HepG2 (cell line): ENCODE measurements at regions not wholly inside any gene's neighbourhood (a gene's known extent, or its start where the extent isn't known, plus 50 kb on each side); places are given as distances from the start of the nearest gene placed in this dataset.

Experiments
- ATAC-seq: fragments of 200-7000 bp; cut with Tn5 transposase; 3 replicates; pipeline ENCODE4 v1.9.1; 2020; ENCODE audit warnings: mild to moderate bottlenecking, moderate library complexity
- BruUV-seq: library from RNA; stranded (reverse); fragments of 400-500 nt; replicated peaks from 2 replicates; lab custom pipeline; 2021; lab: Mats Ljungman, UMichigan
- CTCF ChIA-PET: fragments of 300-600 bp; formaldehyde crosslinking; extraction: SDS; loops from one replicate; lab custom pipeline; 2021; ENCODE audit warnings: low total read pairs, inconsistent platforms, low intra/inter-chr PET ratio; lab: Yijun Ruan, JAX
- POLR2A ChIA-PET: fragments of 350-600 bp; sonication (Branson Sonifier 250); formaldehyde crosslinking; loops from one replicate; lab custom pipeline; 2020; ENCODE audit warnings: antibody characterized with exemption, inconsistent platforms; lab: Yijun Ruan, JAX
- DNase-seq: peaks from one replicate; pipeline ENCODE4 v3.0.0-alpha.2; 2015; ENCODE audit warnings: low spot score
- FAIRE-seq: peaks from 3 replicates; lab custom pipeline; 2011; peaks lifted over from hg19 to GRCh38; lab: Jason Lieb, UNC
- H2AFZ ChIP-seq: one replicate; pipeline ENCODE4 v1.6.1; 2011; ENCODE audit warnings: low read length, inconsistent platforms
- H3K27ac ChIP-seq: fragments of 300-600 bp; 3 replicates; pipeline ENCODE4 v1.8.0; 2011; ENCODE audit warnings: mixed run types, mild to moderate bottlenecking, mixed read lengths, low read length, inconsistent platforms; ENCODE audit not compliant: insufficient read depth; ENCODE audit errors: extremely low read length
- H3K27me3 ChIP-seq, 2 experiments: fragments of 200-600 bp in 1 of 2; 2 replicates in 1 of 2; 3 replicates in 1 of 2; pipeline versions ENCODE4 v1.6.0 to v1.8.0; 2011; ENCODE audit warnings: low read length in 2 of 2, mild to moderate bottlenecking in 2 of 2, moderate library complexity in 2 of 2, inconsistent platforms in 1 of 2; ENCODE audit not compliant: insufficient read depth in 2 of 2, control insufficient read depth in 1 of 2
- H3K36me3 ChIP-seq, 2 experiments: fragments of 200-600 bp in 1 of 2; replicated peaks in 1 of 2; 2 replicates in 1 of 2; 3 replicates in 1 of 2; pipeline versions ENCODE4 v1.5.1 to v1.8.0; 2011; ENCODE audit warnings: low read length in 2 of 2, inconsistent platforms in 1 of 2; ENCODE audit not compliant: insufficient read depth in 2 of 2, control insufficient read depth in 1 of 2
- H3K4me1 ChIP-seq: 2 replicates; pipeline ENCODE4 v1.5.1; 2012; ENCODE audit warnings: low read length, inconsistent platforms; ENCODE audit not compliant: insufficient read depth
- H3K4me2 ChIP-seq: 2 replicates; pipeline ENCODE4 v1.6.0; 2011; ENCODE audit warnings: low read depth, low read length, inconsistent platforms
- H3K4me3 ChIP-seq, 3 experiments: fragments of 200-600 bp in 1 of 3; sonication (generic), shearing (Covaris generic) in 1 of 3; replicated peaks in 1 of 3; 2 replicates each; pipeline ENCODE4 v1.5.1; 2011 to 2016; ENCODE audit warnings: low read length in 3 of 3, inconsistent platforms in 2 of 3, low read depth in 2 of 3, mild to moderate bottlenecking in 2 of 3, control low read depth in 1 of 3, mixed read lengths in 1 of 3; ENCODE audit not compliant: insufficient read depth in 1 of 3
- H3K79me2 ChIP-seq: one replicate; pipeline ENCODE4 v1.6.1; 2011; ENCODE audit warnings: low read length, inconsistent platforms; ENCODE audit not compliant: insufficient read depth
- H3K9ac ChIP-seq: 2 replicates; pipeline ENCODE4 v1.6.0; 2011; ENCODE audit warnings: mild to moderate bottlenecking, low read depth, low read length, inconsistent platforms; ENCODE audit not compliant: insufficient read depth
- H3K9me3 ChIP-seq: 2 replicates; pipeline ENCODE4 v1.5.1; 2012; ENCODE audit warnings: mild to moderate bottlenecking, low read length
- H4K20me1 ChIP-seq: 2 replicates; pipeline ENCODE4 v1.6.0; 2011; ENCODE audit warnings: inconsistent platforms, mild to moderate bottlenecking, low read length, moderate library complexity; ENCODE audit not compliant: insufficient read depth
- ATF1 ChIP-seq: IDR thresholded peaks from 2 replicates; pipeline ENCODE4 v1.6.1; 2016; ENCODE audit warnings: mild to moderate bottlenecking, control low read depth
- BORCS8-MEF2B ChIP-seq: sonication (generic); formaldehyde crosslinking; IDR thresholded peaks from 2 replicates; pipeline ENCODE4 v1.8.0; 2022; ENCODE audit warnings: mild to moderate bottlenecking, missing genetic modification reagents
- CC2D1A ChIP-seq: sonication (generic); formaldehyde crosslinking; IDR thresholded peaks from 2 replicates; pipeline ENCODE4 v1.8.1; 2023; ENCODE audit warnings: mild to moderate bottlenecking, missing genetic modification reagents
- DNMT3B ChIP-seq: conservative IDR thresholded peaks from 2 replicates; pipeline ENCODE4 v1.6.1; 2016; ENCODE audit warnings: missing biosample characterization, control low read depth
- HHEX ChIP-seq: IDR thresholded peaks from 2 replicates; pipeline ENCODE4 v1.6.1; 2016; ENCODE audit warnings: control low read depth
- MED1 ChIP-seq: sonication (generic); formaldehyde crosslinking; IDR thresholded peaks from 2 replicates; pipeline ENCODE4 v1.4.0; 2020; ENCODE audit warnings: missing genetic modification reagents
- MIER2 ChIP-seq: IDR thresholded peaks from 2 replicates; pipeline ENCODE4 v1.6.1; 2016; ENCODE audit warnings: missing biosample characterization, missing genetic modification reagents
- PHF5A ChIP-seq: IDR thresholded peaks from one replicate; pipeline ENCODE4 v1.6.1; 2018; ENCODE audit warnings: low read depth, missing genetic modification reagents; ENCODE audit not compliant: unreplicated experiment
- SALL2 ChIP-seq: sonication (generic); formaldehyde crosslinking; IDR thresholded peaks from 2 replicates; pipeline ENCODE4 v1.8.1; 2023; ENCODE audit warnings: mild to moderate bottlenecking, missing genetic modification reagents, inconsistent platforms
- SMARCE1 ChIP-seq: fragments of 450-650 bp; IDR thresholded peaks from 2 replicates; pipeline ENCODE4 v1.6.1; 2017; ENCODE audit warnings: borderline replicate concordance
- ZKSCAN8 ChIP-seq: IDR thresholded peaks from 2 replicates; pipeline ENCODE4 v1.6.1; 2016; ENCODE audit warnings: borderline replicate concordance, missing genetic modification reagents, missing compliant biosample characterization
- ZNF17 ChIP-seq: sonication (generic); formaldehyde crosslinking; IDR thresholded peaks from 2 replicates; pipeline ENCODE4 v1.5.0; 2020; ENCODE audit warnings: mild to moderate bottlenecking, missing genetic modification reagents
- whole genome bisulfite sequencing: methylation state at CpG from one replicate; pipeline ENCODE4 v1.1.6; 2017; ENCODE audit warnings: low lambda C conversion rate; 5-methylcytosine and 5-hydroxymethylcytosine counted together
- in situ Hi-C: cut with HindIII; loops from 2 replicates; pipeline ENCODE4 v1.10.0; 2017; ENCODE audit warnings: low pct_unique_long_range_greater_than_20kb; ENCODE audit not compliant: extremely low pct_ligation_motif_present
- intact Hi-C: fragments of 100-400 bp; cut with micrococcal nuclease; formaldehyde crosslinking; loops from one replicate; pipeline ENCODE4 v1.10.0; 2022; ENCODE audit not compliant: unreplicated experiment
- TF ChIP-seq, protein P1 (sequence below): sonication (generic); formaldehyde crosslinking; IDR thresholded peaks from 2 replicates; pipeline ENCODE4 v1.4.0; 2020; ENCODE audit warnings: missing genetic modification reagents
- TF ChIP-seq, protein P2 (sequence below): IDR thresholded peaks from 2 replicates; pipeline ENCODE4 v1.6.1; 2016; ENCODE audit warnings: mild to moderate bottlenecking, missing biosample characterization, missing genetic modification reagents
- TF ChIP-seq, protein P3 (sequence below): sonication (generic); formaldehyde crosslinking; IDR thresholded peaks from 2 replicates; pipeline ENCODE4 v1.4.0; 2020; ENCODE audit warnings: missing genetic modification reagents
- TF ChIP-seq, protein P4 (sequence below): sonication (generic); formaldehyde crosslinking; IDR thresholded peaks from 2 replicates; pipeline ENCODE4 v1.5.0; 2020; ENCODE audit warnings: missing genetic modification reagents
- TF ChIP-seq, protein P5 (sequence below): IDR thresholded peaks from 2 replicates; pipeline ENCODE4 v1.6.1; 2016; ENCODE audit warnings: low read depth, borderline replicate concordance
- TF ChIP-seq, protein P6 (sequence below): sonication (generic); formaldehyde crosslinking; IDR thresholded peaks from 2 replicates; pipeline ENCODE4 v1.4.0; 2020; ENCODE audit warnings: missing genetic modification reagents
- TF ChIP-seq, protein P7 (sequence below): sonication (generic); formaldehyde crosslinking; IDR thresholded peaks from 2 replicates; pipeline ENCODE4 v1.9.0; 2021; ENCODE audit warnings: missing genetic modification reagents, mild to moderate bottlenecking, borderline replicate concordance

DNA sequence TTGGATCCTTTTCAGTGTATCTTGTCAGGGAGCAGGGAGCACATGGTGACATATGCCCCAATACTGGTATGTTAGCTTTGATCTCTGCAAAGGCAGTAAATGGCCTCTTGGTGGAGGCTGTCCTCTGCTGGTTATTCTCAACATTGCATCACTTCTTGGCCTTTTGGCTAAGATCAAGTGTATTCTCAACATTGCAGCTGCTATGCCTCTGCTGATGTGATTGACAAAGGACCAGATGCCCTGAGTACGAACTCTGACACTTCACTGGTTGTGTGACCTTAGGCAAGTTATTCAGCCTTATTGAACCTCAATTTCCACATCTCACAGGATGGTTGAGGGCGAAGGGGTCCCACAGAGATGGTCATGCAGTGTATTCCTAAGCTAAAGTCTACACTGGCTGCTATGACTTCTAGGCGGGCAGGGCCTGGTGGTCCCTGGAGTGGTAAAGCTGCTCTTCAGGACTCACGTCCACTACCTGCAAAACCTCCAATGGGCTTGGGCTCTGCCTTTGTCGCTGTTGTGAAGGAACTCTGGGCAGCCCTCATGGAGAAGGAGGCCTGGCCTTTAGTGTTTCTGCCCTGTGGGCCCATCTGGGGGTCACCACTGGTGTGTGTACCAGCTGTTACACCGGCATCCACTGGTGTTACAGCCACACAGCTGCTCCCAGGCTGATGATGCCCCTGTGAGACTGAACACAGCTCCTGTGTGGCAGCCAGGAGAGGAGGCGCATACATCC is 64.8 kb downstream of the DNTTIP2 start:
- intact Hi-C loops = loop anchor here (1.0 to 5.0 kb wide), 4 partner anchors 31 to 185 kb away; no protein-coding TSS in a partner anchor
- no peaks in the 10 kb centered on the region for H3K36me3 ChIP-seq
- H3K4me2 ChIP-seq = no peak overlapping the region
- in situ Hi-C loops = loop anchor here (5.0 kb wide), 1 partner anchor 187 kb away; no protein-coding TSS in a partner anchor
- peaks cover 30% of the 10 kb centered on the region for H3K4me1 ChIP-seq
- H2AFZ ChIP-seq = no peak overlapping the region
- 82% methylated on average over 4 of the region's 7 CpGs for WGBS
- no peak overlapping the region for H3K9ac ChIP-seq
- ChIA-PET POLR2A (interaction anchor here (0.6 to 2.7 kb wide), 10 partner anchors 14 to 222 kb away, joined by 3 to 17 read pairs (median 4); no protein-coding TSS in a partner anchor), CTCF (interaction anchor here (0.7 to 7.1 kb wide), 5 partner anchors 30 to 510 kb away, joined by 3 to 89 read pairs (median 4); no protein-coding TSS in a partner anchor)
- DNase-seq (peak; percentile 79), ATAC-seq (peak; percentile 84), FAIRE-seq (peak; percentile 97)
- BruUV-seq = no TSS peak
- no peaks in the 10 kb centered on the region for H4K20me1 ChIP-seq
- H3K27ac ChIP-seq = no peak overlapping the region
- no peaks in the 10 kb centered on the region for H3K27me3 ChIP-seq
- no peak overlapping the region for H3K4me3 ChIP-seq
- H3K9me3 ChIP-seq = no peaks in the 10 kb centered on the region
- no peaks in the 10 kb centered on the region for H3K79me2 ChIP-seq
- TF ChIP-seq ZKSCAN8 = 0 out of 2 replicates have a peak, but pooled peaks have one; percentile 49
- TF ChIP-seq DNMT3B (CRISPR knock-in tag) = no peak
- TF ChIP-seq HHEX (CRISPR knock-in tag) = no peak
- TF ChIP-seq, protein P1, sequence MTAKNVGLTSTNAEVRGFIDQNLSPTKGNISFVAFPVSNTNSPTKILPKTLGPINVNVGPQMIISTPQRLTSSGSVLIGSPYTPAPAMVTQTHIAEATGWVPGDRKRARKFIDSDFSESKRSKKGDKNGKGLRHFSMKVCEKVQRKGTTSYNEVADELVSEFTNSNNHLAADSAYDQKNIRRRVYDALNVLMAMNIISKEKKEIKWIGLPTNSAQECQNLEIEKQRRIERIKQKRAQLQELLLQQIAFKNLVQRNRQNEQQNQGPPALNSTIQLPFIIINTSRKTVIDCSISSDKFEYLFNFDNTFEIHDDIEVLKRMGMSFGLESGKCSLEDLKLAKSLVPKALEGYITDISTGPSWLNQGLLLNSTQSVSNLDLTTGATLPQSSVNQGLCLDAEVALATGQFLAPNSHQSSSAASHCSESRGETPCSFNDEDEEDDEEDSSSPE (CRISPR knock-in tag) = no peak; the same call in 1 of the 2 replicates
- TF ChIP-seq ZNF17 (CRISPR knock-in tag) = no peak
- TF ChIP-seq, protein P2, sequence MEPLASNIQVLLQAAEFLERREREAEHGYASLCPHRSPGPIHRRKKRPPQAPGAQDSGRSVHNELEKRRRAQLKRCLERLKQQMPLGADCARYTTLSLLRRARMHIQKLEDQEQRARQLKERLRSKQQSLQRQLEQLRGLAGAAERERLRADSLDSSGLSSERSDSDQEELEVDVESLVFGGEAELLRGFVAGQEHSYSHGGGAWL (CRISPR knock-in tag) = no peak
- TF ChIP-seq, protein P3, sequence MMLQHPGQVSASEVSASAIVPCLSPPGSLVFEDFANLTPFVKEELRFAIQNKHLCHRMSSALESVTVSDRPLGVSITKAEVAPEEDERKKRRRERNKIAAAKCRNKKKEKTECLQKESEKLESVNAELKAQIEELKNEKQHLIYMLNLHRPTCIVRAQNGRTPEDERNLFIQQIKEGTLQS (CRISPR knock-in tag) = peak; percentile 57
- TF ChIP-seq CC2D1A (CRISPR knock-in tag) = no peak
- TF ChIP-seq, protein P4, sequence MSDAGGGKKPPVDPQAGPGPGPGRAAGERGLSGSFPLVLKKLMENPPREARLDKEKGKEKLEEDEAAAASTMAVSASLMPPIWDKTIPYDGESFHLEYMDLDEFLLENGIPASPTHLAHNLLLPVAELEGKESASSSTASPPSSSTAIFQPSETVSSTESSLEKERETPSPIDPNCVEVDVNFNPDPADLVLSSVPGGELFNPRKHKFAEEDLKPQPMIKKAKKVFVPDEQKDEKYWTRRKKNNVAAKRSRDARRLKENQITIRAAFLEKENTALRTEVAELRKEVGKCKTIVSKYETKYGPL (CRISPR knock-in tag) = no peak
- TF ChIP-seq MED1 (CRISPR knock-in tag) = peak; percentile 42
- TF ChIP-seq, protein P5, sequence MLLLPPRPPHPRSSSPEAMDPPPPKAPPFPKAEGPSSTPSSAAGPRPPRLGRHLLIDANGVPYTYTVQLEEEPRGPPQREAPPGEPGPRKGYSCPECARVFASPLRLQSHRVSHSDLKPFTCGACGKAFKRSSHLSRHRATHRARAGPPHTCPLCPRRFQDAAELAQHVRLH (CRISPR knock-in tag) = peak; percentile 58; the same call in 1 of the 2 replicates
- TF ChIP-seq, protein P6, sequence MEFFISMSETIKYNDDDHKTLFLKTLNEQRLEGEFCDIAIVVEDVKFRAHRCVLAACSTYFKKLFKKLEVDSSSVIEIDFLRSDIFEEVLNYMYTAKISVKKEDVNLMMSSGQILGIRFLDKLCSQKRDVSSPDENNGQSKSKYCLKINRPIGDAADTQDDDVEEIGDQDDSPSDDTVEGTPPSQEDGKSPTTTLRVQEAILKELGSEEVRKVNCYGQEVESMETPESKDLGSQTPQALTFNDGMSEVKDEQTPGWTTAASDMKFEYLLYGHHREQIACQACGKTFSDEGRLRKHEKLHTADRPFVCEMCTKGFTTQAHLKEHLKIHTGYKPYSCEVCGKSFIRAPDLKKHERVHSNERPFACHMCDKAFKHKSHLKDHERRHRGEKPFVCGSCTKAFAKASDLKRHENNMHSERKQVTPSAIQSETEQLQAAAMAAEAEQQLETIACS (CRISPR knock-in tag) = no peak
- no peak for TF ChIP-seq PHF5A (CRISPR knock-in tag)
- TF ChIP-seq SMARCE1 = no peak
- TF ChIP-seq SALL2 (CRISPR knock-in tag) = no peak
- TF ChIP-seq ATF1 (CRISPR knock-in tag) = no peak
- no peak for TF ChIP-seq BORCS8-MEF2B (CRISPR knock-in tag)
- TF ChIP-seq, protein P7, sequence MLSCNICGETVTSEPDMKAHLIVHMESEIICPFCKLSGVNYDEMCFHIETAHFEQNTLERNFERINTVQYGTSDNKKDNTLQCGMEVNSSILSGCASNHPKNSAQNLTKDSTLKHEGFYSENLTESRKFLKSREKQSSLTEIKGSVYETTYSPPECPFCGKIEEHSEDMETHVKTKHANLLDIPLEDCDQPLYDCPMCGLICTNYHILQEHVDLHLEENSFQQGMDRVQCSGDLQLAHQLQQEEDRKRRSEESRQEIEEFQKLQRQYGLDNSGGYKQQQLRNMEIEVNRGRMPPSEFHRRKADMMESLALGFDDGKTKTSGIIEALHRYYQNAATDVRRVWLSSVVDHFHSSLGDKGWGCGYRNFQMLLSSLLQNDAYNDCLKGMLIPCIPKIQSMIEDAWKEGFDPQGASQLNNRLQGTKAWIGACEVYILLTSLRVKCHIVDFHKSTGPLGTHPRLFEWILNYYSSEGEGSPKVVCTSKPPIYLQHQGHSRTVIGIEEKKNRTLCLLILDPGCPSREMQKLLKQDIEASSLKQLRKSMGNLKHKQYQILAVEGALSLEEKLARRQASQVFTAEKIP = no peak
- TF ChIP-seq MIER2 (CRISPR knock-in tag) = peak; percentile 70; the same call in 1 of the 2 replicates
